ENCODE measurements at regions not wholly inside any gene's neighbourhood (a gene's known extent, or its start where the extent isn't known, plus 50 kb on each side); places are given as distances from the start of the nearest gene placed in this dataset.

- TF ChIP-seq SP1 (IDR thresholded peaks at IDR 0.05) (no peak), JUND (IDR thresholded peaks at IDR 0.05) (no peak), CTCF (IDR thresholded peaks at IDR 0.05; ENCODE audit: low read depth, low read length, missing input control) (no peak), ZBTB33 (IDR thresholded peaks at IDR 0.05) (no peak), GABPA (IDR thresholded peaks at IDR 0.05 in 1 of 2, conservative IDR thresholded peaks at IDR 0.05 in 1 of 2) (no peak), MAX (IDR thresholded peaks at IDR 0.05) (no peak), REST (IDR thresholded peaks at IDR 0.05) (no peak)
Measured at GRCh38 chr15:62822228-62822627, 220.3 kb upstream of the TPM1 start.

All from liver (tissue), 3 donors.